ENCODE measurements at regions not wholly inside any gene's neighbourhood (a gene's known extent, or its start where the extent isn't known, plus 50 kb on each side); places are given as distances from the start of the nearest gene placed in this dataset.

DNA sequence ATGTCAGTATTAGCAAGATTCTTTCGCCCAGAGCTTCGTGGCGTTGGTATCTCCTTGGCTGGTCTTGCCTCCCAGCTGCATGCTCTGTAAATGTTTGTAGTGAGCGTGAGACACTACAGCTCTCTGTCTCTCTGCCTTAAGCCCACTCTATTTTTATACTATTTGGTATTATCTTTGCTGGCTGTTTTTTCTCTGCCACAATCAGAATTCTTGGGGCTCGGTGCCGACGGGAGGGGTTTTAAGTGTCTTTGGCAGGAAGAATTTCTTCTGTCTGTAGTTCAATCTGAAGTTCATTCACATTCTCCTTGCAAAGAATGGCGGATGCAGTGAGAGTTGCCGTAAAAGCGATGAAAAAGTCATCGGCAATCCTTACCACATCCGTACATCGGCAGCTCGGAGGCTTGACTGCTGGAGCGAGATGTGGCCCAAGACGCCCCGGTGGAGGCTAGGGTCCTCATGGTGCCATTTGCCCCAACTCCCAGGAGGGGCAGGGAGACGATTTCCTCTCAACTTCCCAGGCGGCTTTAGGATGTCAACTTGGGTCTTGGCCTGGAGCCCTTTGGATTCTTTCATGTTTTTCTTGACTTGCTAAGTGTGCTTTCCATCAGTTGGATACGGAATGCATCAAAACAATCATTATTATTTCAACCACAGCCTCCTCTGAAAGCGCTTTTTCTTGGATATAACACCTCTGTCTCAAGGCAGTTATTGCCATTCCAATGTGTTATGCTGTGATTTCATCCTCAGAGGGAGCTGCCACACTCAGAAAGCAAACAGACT lies 132.3 kb upstream of the SDK2 start:
- in situ Hi-C loops (cut with MboI; ENCODE audit: low sequenced_read_pairs) = no loop called here

GRCh38 chr17:73777131-73777449 lies 132.8 kb upstream of the SDK2 start:
- in situ Hi-C loops (cut with MboI; ENCODE audit: low sequenced_read_pairs) = no loop called here

- in situ Hi-C loops (cut with MboI; ENCODE audit: low sequenced_read_pairs) = no loop called here
Measured at GRCh38 chr17:73782231-73782630, 138.0 kb upstream of the SDK2 start.

- in situ Hi-C loops (cut with MboI; ENCODE audit: low sequenced_read_pairs) = no loop called here
Measured at GRCh38 chr17:73782641-73783381, 138.6 kb upstream of the SDK2 start.

GRCh38 chr17:73783382-73783766 lies 139.1 kb upstream of the SDK2 start:
- in situ Hi-C loops (cut with MboI; ENCODE audit: low sequenced_read_pairs) = no loop called here

DNA sequence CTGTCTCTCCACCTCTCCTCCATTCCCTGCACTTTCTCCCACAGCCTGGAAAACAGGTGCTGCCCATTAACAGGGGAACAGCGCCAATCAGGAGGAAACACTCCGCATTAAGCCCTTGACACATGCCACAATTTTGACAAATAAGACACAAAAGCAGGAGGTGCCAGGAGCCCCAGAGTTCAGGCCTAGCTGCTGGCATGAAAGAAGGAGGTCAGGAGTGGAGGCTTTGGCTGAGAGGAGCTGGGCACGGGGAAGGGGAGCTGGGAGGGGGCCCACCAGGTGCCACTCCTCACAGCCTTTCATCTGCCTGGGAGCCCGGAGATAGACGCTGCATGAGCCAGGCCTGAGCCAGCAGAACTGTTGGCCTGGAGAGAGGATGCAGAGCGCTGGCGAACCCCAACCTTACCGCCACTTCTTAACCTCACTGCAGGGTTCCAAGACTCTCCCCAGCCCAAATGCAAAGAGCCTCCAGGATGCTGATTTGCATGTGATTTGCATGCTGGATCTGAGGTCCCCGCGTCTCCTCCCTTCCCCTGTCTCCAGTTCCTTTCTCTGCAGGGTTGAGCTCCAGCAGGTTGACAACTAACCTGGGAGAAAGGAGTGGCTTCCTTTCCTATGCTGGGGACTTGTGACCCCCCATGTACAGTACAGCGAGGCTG lies 139.8 kb upstream of the SDK2 start:
- in situ Hi-C loops (cut with MboI; ENCODE audit: low sequenced_read_pairs) = no loop called here

GRCh38 chr17:73785496-73785895 lies 141.3 kb upstream of the SDK2 start:
- in situ Hi-C loops (cut with MboI; ENCODE audit: low sequenced_read_pairs) = no loop called here

- in situ Hi-C loops (cut with MboI; ENCODE audit: low sequenced_read_pairs) = no loop called here
Measured at GRCh38 chr17:73785958-73786743, 141.9 kb upstream of the SDK2 start.

DNA sequence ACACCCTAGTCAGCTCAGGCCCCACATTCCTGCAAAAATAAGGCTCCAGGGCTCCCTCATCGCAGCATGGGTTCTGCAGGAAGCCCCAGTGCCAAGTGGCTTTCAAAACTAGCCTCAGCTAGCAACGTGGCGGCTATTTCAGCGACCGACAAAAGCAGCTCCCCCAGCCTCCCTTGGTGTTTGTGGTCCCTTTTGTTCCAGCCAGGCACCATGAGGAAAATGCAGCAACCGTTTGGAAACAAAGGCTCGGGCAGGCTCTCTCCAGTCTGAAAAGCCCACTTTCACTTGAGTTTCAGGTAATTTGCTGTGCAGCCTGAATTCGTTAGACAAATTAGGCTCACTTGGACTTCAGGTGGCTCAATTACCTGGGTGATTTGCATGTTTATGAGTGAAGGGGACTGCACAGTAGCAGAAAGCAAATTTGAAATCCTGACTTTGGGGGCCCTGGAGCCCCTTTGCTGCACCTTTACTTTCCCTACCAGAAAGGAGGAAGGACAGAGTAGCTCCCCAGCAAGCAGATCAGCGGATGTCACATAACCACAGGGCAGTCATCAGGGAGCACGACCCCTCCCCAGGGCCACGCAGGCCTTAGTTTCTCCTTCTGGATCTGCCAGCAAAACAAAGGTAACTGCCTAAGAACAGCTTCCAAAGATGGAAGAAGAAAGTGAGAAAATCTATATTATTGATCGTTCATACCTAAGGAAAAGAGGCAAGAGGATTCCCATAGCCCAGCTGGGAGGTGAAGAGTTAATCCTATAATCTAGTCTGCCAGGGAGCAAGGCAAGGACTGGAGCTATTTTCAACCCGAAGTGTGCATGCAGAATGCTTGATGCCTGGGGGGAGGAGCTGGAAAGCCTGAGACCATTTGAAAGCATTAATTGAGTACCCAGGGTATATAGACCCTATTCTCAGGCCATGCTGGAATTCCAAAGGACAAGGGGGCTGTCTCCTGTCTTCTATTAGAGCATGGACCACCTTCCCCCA lies 143.1 kb upstream of the SDK2 start:
- in situ Hi-C loops (cut with MboI; ENCODE audit: low sequenced_read_pairs) = no loop called here

- in situ Hi-C loops (cut with MboI; ENCODE audit: low sequenced_read_pairs) = no loop called here
Measured at GRCh38 chr17:73788111-73788510, 143.9 kb upstream of the SDK2 start.

- in situ Hi-C loops (cut with MboI; ENCODE audit: low sequenced_read_pairs) = no loop called here
Measured at GRCh38 chr17:73791121-73791520, 146.9 kb upstream of the SDK2 start.

- in situ Hi-C loops (cut with MboI; ENCODE audit: low sequenced_read_pairs) = no loop called here
Measured at GRCh38 chr17:73791631-73792030, 147.4 kb upstream of the SDK2 start.

- in situ Hi-C loops (cut with MboI; ENCODE audit: low sequenced_read_pairs) = no loop called here
Measured at GRCh38 chr17:73792994-73793393, 148.7 kb upstream of the SDK2 start.

DNA sequence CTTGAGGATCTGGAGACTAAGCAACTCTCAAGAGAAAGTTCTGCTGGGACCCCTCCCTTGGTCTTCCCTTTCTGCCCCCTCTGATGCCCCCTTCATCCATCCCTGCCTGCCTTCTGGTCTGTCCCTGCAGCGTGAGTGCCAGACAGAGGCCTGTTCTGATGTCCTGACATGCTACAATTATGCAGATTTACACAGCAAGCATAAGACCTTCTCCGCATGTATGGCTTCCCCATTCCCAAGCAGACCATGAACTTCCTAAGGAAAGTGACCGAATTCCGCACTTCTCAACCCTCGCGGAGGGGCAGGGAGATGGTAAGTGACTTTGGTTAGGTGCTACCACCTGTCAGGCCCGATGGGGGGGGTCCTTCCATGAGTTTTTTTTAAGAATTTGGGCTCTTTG lies 150.1 kb upstream of the SDK2 start:
- in situ Hi-C loops (cut with MboI; ENCODE audit: low sequenced_read_pairs) = no loop called here

- in situ Hi-C loops (cut with MboI; ENCODE audit: low sequenced_read_pairs) = no loop called here
Measured at GRCh38 chr17:73795730-73796129, 151.5 kb upstream of the SDK2 start.

DNA sequence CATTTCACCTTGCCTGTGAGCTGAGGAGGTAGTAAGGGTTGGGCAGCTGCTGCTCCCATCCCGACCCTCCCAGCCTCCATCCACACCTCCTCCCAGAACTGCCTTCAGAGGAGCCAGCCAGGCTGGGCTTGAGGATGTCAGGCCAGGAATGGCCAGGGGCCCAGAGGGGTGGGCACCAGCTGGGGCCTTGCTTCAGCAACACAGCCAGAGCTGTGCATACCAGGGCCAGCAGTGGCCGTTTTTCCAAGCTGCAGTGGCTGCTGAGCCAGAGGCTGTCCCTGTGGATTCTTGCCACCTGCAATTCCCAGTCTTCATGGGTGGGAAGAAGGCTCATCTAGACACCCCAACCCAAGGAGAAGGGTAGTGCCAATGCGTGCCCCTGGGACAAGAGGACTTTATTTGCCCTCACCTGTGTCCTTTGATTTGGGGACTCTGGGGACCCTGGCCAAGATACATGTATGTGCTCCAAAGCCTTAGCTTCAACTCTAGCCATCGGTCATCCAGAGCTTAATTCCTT lies 153.4 kb upstream of the SDK2 start:
- in situ Hi-C loops (cut with MboI; ENCODE audit: low sequenced_read_pairs) = no loop called here

- in situ Hi-C loops (cut with MboI; ENCODE audit: low sequenced_read_pairs) = no loop called here
Measured at GRCh38 chr17:73798111-73798748, 154.0 kb upstream of the SDK2 start.

DNA sequence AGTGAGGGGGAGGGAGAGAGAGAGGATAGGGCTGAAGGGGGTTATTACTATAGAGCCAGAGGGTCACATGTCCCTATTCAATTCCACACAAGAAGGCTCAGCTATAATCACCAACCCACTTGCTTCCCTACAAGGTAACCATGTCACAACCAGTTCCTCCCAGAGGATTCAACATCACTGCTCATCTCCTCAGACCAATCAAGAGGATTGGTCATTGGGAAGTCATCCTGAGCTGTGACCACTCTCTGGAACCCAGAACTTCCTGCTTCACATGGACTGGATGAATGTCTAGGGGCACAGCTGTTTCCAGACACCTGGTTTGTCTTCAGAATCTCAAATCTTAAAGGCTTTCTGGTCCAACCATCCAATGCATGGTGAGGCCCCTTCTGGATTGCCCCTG lies 154.9 kb upstream of the SDK2 start:
- in situ Hi-C loops (cut with MboI; ENCODE audit: low sequenced_read_pairs) = no loop called here

Data from HL-60/S4 (cell line).